NCI-H82 treated with DMSO at 0.1 percent for 48 hours (cell line): ENCODE measurements at regions not wholly inside any gene's neighbourhood (a gene's known extent, or its start where the extent isn't known, plus 50 kb on each side); places are given as distances from the start of the nearest gene placed in this dataset.

Source experiments
- DNase-seq: peaks from one replicate; lab custom pipeline; 2025; ENCODE audit not compliant: unreplicated experiment; lab: John Stamatoyannopoulos, UW

- no peak for DNase-seq
Measured at GRCh38 chr16:79697562-79698112, 97.1 kb upstream of the MAF start.

- no peak for DNase-seq
Measured at GRCh38 chr16:79691007-79691406, 90.5 kb upstream of the MAF start.

GRCh38 chr16:79690159-79690558 lies 89.6 kb upstream of the MAF start:
- DNase-seq: no peak

- no peak for DNase-seq
Measured at GRCh38 chr16:79687249-79688130, 87.0 kb upstream of the MAF start.

GRCh38 chr16:79685871-79686270 lies 85.3 kb upstream of the MAF start:
- no peak for DNase-seq

GRCh38 chr16:79679334-79679733 lies 78.8 kb upstream of the MAF start:
- no peak for DNase-seq

GRCh38 chr16:79677799-79678530 lies 77.4 kb upstream of the MAF start:
- no peak for DNase-seq

GRCh38 chr16:79673635-79674034 lies 73.1 kb upstream of the MAF start:
- DNase-seq: no peak

GRCh38 chr16:79672524-79672923 lies 72.0 kb upstream of the MAF start:
- DNase-seq: no peak

- no peak for DNase-seq
Measured at GRCh38 chr16:79668502-79668901, 68.0 kb upstream of the MAF start.

- DNase-seq: no peak
Measured at GRCh38 chr16:79665970-79666369, 65.4 kb upstream of the MAF start.

GRCh38 chr16:79664407-79664806 lies 63.9 kb upstream of the MAF start:
- DNase-seq: no peak

- no peak for DNase-seq
Measured at GRCh38 chr16:79662669-79663313, 62.3 kb upstream of the MAF start.

- no peak for DNase-seq
Measured at GRCh38 chr16:79662122-79662521, 61.6 kb upstream of the MAF start.

GRCh38 chr16:79661578-79661977 lies 61.0 kb upstream of the MAF start:
- no peak for DNase-seq

GRCh38 chr16:79659344-79659743 lies 58.8 kb upstream of the MAF start:
- DNase-seq: no peak

- no peak for DNase-seq
Measured at GRCh38 chr16:79658301-79659033, 57.9 kb upstream of the MAF start.

GRCh38 chr16:79656553-79657115 lies 56.1 kb upstream of the MAF start:
- DNase-seq: no peak

GRCh38 chr16:79653373-79653891 lies 52.9 kb upstream of the MAF start:
- no peak for DNase-seq

GRCh38 chr16:79651363-79651762 lies 50.8 kb upstream of the MAF start:
- DNase-seq: no peak
